CD4-positive, alpha-beta T cell treated with Interleukin-15 for 1 hour (primary cell): ENCODE measurements at regions not wholly inside any gene's neighbourhood (a gene's known extent, or its start where the extent isn't known, plus 50 kb on each side); places are given as distances from the start of the nearest gene placed in this dataset.
A peak's percentile ranks its signal among the peaks of the same experiment; 100 is the strongest.

ENCODE experiments used
- DNase-seq: peaks from one replicate; pipeline ENCODE4 v3.0.0-alpha.2; 2020

GRCh38 chr6:4313044-4313686, 177.8 kb upstream of the ECI2 start:
- no peak for DNase-seq

GRCh38 chr6:4311976-4312860, 176.8 kb upstream of the ECI2 start:
- DNase-seq = no peak

- no peak for DNase-seq
Measured at GRCh38 chr6:4309540-4309939, 174.2 kb upstream of the ECI2 start.

- DNase-seq = no peak
Measured at GRCh38 chr6:4308364-4308763, 173.0 kb upstream of the ECI2 start.

GRCh38 chr6:4304927-4305455, 169.6 kb upstream of the ECI2 start:
- no peak for DNase-seq

- no peak for DNase-seq
Measured at GRCh38 chr6:4303638-4304037, 168.3 kb upstream of the ECI2 start.

- no peak for DNase-seq
Measured at GRCh38 chr6:4302524-4302923, 167.1 kb upstream of the ECI2 start.

- no peak for DNase-seq
Measured at GRCh38 chr6:4301871-4302270, 166.5 kb upstream of the ECI2 start.

- no peak for DNase-seq
Measured at GRCh38 chr6:4300917-4301316, 165.5 kb upstream of the ECI2 start.

GRCh38 chr6:4299476-4299875, 164.1 kb upstream of the ECI2 start:
- DNase-seq = no peak

- DNase-seq = no peak
Measured at GRCh38 chr6:4297348-4297747, 162.0 kb upstream of the ECI2 start.

- no peak for DNase-seq
Measured at GRCh38 chr6:4296552-4296951, 161.2 kb upstream of the ECI2 start.

- no peak for DNase-seq
Measured at GRCh38 chr6:4295783-4296155, 160.4 kb upstream of the ECI2 start.

GRCh38 chr6:4295058-4295782, 159.8 kb upstream of the ECI2 start:
- DNase-seq = no peak

- DNase-seq = no peak
Measured at GRCh38 chr6:4294636-4295035, 159.3 kb upstream of the ECI2 start.

GRCh38 chr6:4291453-4292403, 156.4 kb upstream of the ECI2 start:
- no peak for DNase-seq

- DNase-seq = no peak
Measured at GRCh38 chr6:4289770-4290320, 154.5 kb upstream of the ECI2 start.

GRCh38 chr6:4287811-4288244, 152.5 kb upstream of the ECI2 start:
- DNase-seq = no peak

- DNase-seq = no peak
Measured at GRCh38 chr6:4287372-4287771, 152.0 kb upstream of the ECI2 start.

- DNase-seq = no peak
Measured at GRCh38 chr6:4282926-4283325, 147.6 kb upstream of the ECI2 start.

GRCh38 chr6:4281341-4282293, 146.2 kb upstream of the ECI2 start:
- peak; percentile 72 for DNase-seq
